BJ (cell line): ENCODE measurements at regions not wholly inside any gene's neighbourhood (a gene's known extent, or its start where the extent isn't known, plus 50 kb on each side); places are given as distances from the start of the nearest gene placed in this dataset.

Experiments
- CTCF ChIA-PET: fragments of 350-600 bp; formaldehyde crosslinking; extraction: SDS; loops from one replicate; lab custom pipeline; 2021; ENCODE audit warnings: antibody characterized with exemption, inconsistent platforms; lab: Yijun Ruan, JAX
- POLR2A ChIA-PET: fragments of 300-600 bp; sonication (Branson Sonifier 250); formaldehyde crosslinking; extraction: SDS; loops from one replicate; lab custom pipeline; 2021; ENCODE audit warnings: antibody characterized with exemption; lab: Charles Lee
- DNase-seq: peaks from one replicate; pipeline ENCODE4 v3.0.0-alpha.2; 2011; ENCODE audit warnings: low read depth
- H3K27me3 ChIP-seq: 2 replicates; pipeline ENCODE4 v1.6.0; 2011; ENCODE audit warnings: low read length; ENCODE audit not compliant: control insufficient read depth, insufficient read depth
- H3K36me3 ChIP-seq: 2 replicates; pipeline ENCODE4 v1.5.1; 2011; ENCODE audit warnings: low read length; ENCODE audit not compliant: control insufficient read depth, insufficient read depth
- H3K4me3 ChIP-seq: 2 replicates; pipeline ENCODE4 v1.5.1; 2011; ENCODE audit warnings: low read depth, mild to moderate bottlenecking, control low read depth, low read length
- CTCF ChIP-seq: IDR thresholded peaks from 2 replicates; pipeline ENCODE4 v1.5.1; 2011; ENCODE audit warnings: low read depth, mild to moderate bottlenecking, control low read depth, inconsistent platforms, low read length, moderate library complexity; ENCODE audit not compliant: insufficient read depth

GRCh38 chr3:159902546-159903314, 85.9 kb upstream of the IL12A start:
- DNase-seq: no peak
- no peak overlapping the region for H3K4me3 ChIP-seq
- no peak for TF ChIP-seq CTCF
- no peaks in the 10 kb centered on the region for H3K36me3 ChIP-seq
- POLR2A ChIA-PET: no interaction called here
- CTCF ChIA-PET: interaction anchor here (0.9 to 2.4 kb wide), 4 partner anchors 8 to 104 kb away, joined by 3 to 7 read pairs (median 5); no protein-coding TSS in a partner anchor
- no peaks in the 10 kb centered on the region for H3K27me3 ChIP-seq

GRCh38 chr3:159904455-159904854, 84.2 kb upstream of the IL12A start:
- no peak for DNase-seq
- TF ChIP-seq CTCF: no peak
- Histone ChIP-seq H3K27me3 (no peaks in the 10 kb centered on the region), H3K4me3 (no peak overlapping the region), H3K36me3 (no peaks in the 10 kb centered on the region)
- POLR2A ChIA-PET: interaction anchor here (0.9 kb wide), 1 partner anchor 10 kb away, joined by 4 read pairs; no protein-coding TSS in a partner anchor
- CTCF ChIA-PET: interaction anchor here (0.9 to 2.4 kb wide), 4 partner anchors 25 to 102 kb away, joined by 4 to 7 read pairs (median 6); no protein-coding TSS in a partner anchor

- CTCF ChIA-PET: interaction anchor here (0.9 to 2.4 kb wide), 4 partner anchors 25 to 101 kb away, joined by 4 to 7 read pairs (median 6); no protein-coding TSS in a partner anchor
- Histone ChIP-seq H3K27me3 (no peaks in the 10 kb centered on the region), H3K4me3 (no peak overlapping the region), H3K36me3 (no peaks in the 10 kb centered on the region)
- POLR2A ChIA-PET: interaction anchor here (0.9 kb wide), 1 partner anchor 10 kb away, joined by 4 read pairs; no protein-coding TSS in a partner anchor
- DNase-seq: peak; percentile 47
- TF ChIP-seq CTCF: no peak
Measured at GRCh38 chr3:159904911-159905310, 83.7 kb upstream of the IL12A start.

- CTCF ChIA-PET: interaction anchor here (1.1 to 1.5 kb wide), 2 partner anchors 11 to 20 kb away, joined by 3 to 5 read pairs; no protein-coding TSS in a partner anchor
- Histone ChIP-seq H3K4me3 (no peak overlapping the region), H3K27me3 (no peaks in the 10 kb centered on the region), H3K36me3 (no peaks in the 10 kb centered on the region)
- TF ChIP-seq CTCF: no peak
- POLR2A ChIA-PET: no interaction called here
- no peak for DNase-seq
Measured at GRCh38 chr3:159907828-159908227, 80.8 kb upstream of the IL12A start.

GRCh38 chr3:159910991-159911663, 77.5 kb upstream of the IL12A start:
- ChIA-PET CTCF (interaction anchor here (0.6 to 1.5 kb wide), 3 partner anchors 9 to 61 kb away, joined by 3 to 5 read pairs (median 3); no protein-coding TSS in a partner anchor), POLR2A (no interaction called here)
- TF ChIP-seq CTCF: no peak
- H3K27me3 ChIP-seq: no peaks in the 10 kb centered on the region
- no peak overlapping the region for H3K4me3 ChIP-seq
- DNase-seq: no peak
- no peaks in the 10 kb centered on the region for H3K36me3 ChIP-seq
